ELR (cell line): ENCODE measurements at regions not wholly inside any gene's neighbourhood (a gene's known extent, or its start where the extent isn't known, plus 50 kb on each side); places are given as distances from the start of the nearest gene placed in this dataset.

ENCODE experiments used
- DNase-seq: peaks from one replicate; pipeline ENCODE4 v3.0.0-alpha.2; 2015; ENCODE audit warnings: low read depth

- no peak for DNase-seq
Observed at GRCh38 chrY:15648198-15648597, 1123.9 kb downstream of the NLGN4Y start.

GRCh38 chrY:15650056-15650455 is 1125.7 kb downstream of the NLGN4Y start:
- no peak for DNase-seq

- no peak for DNase-seq
Observed at GRCh38 chrY:15688531-15688930, 1164.2 kb downstream of the NLGN4Y start.

GRCh38 chrY:15689994-15690393 is 1165.7 kb downstream of the NLGN4Y start:
- DNase-seq, result no peak

- DNase-seq, result no peak
Observed at GRCh38 chrY:15702131-15702530, 1177.8 kb downstream of the NLGN4Y start.

GRCh38 chrY:15704906-15705305 is 1180.6 kb downstream of the NLGN4Y start:
- no peak for DNase-seq

GRCh38 chrY:15749533-15750433 is 1225.5 kb downstream of the NLGN4Y start:
- peak; percentile 0 for DNase-seq

- no peak for DNase-seq
Observed at GRCh38 chrY:15751001-15751400, 1226.7 kb downstream of the NLGN4Y start.

GRCh38 chrY:15756266-15756665 is 1231.9 kb downstream of the NLGN4Y start:
- no peak for DNase-seq

GRCh38 chrY:15773579-15773978 is 1249.2 kb downstream of the NLGN4Y start:
- DNase-seq, result no peak

GRCh38 chrY:15775880-15776279 is 1251.6 kb downstream of the NLGN4Y start:
- DNase-seq, result no peak

GRCh38 chrY:15779891-15780290 is 1255.6 kb downstream of the NLGN4Y start:
- no peak for DNase-seq

GRCh38 chrY:15800021-15800420 is 1275.7 kb downstream of the NLGN4Y start:
- no peak for DNase-seq

GRCh38 chrY:15805985-15806384 is 1281.7 kb downstream of the NLGN4Y start:
- DNase-seq, result no peak

GRCh38 chrY:15814241-15814640 is 1289.9 kb downstream of the NLGN4Y start:
- no peak for DNase-seq
